HEK293T (cell line): ENCODE measurements at regions not wholly inside any gene's neighbourhood (a gene's known extent, or its start where the extent isn't known, plus 50 kb on each side); places are given as distances from the start of the nearest gene placed in this dataset.

Experiments
- CTCF ChIA-PET: fragments of 350-600 bp; formaldehyde crosslinking; extraction: SDS; loops from one replicate; lab custom pipeline; 2021; ENCODE audit warnings: antibody characterized with exemption, inconsistent platforms; lab: Yijun Ruan, JAX
- POLR2A ChIA-PET: fragments of 350-600 bp; formaldehyde crosslinking; extraction: SDS; loops from one replicate; lab custom pipeline; 2020; ENCODE audit warnings: antibody characterized with exemption, inconsistent platforms; lab: Yijun Ruan, JAX
- DNase-seq: peaks from one replicate; pipeline ENCODE4 v3.0.0; 2012; ENCODE audit warnings: mixed read lengths; ENCODE audit errors: extremely low spot score
- ARNT ChIP-seq: fragments of 450-650 bp; IDR thresholded peaks from 2 replicates; pipeline ENCODE4 v1.6.1; 2017; ENCODE audit warnings: mild to moderate bottlenecking
- BHLHE40 ChIP-seq: fragments of 450-650 bp; IDR thresholded peaks from 2 replicates; pipeline ENCODE4 v1.6.1; 2016; ENCODE audit warnings: mild to moderate bottlenecking, moderate library complexity, borderline replicate concordance
- CTBP1 ChIP-seq: fragments of 450-650 bp; IDR thresholded peaks from 2 replicates; pipeline ENCODE4 v1.6.1; 2016; ENCODE audit warnings: borderline replicate concordance
- ELF4 ChIP-seq: fragments of 450-650 bp; IDR thresholded peaks from 2 replicates; pipeline ENCODE4 v1.6.1; 2017; ENCODE audit warnings: antibody characterized with exemption
- FOXA1 ChIP-seq: fragments of 450-650 bp; IDR thresholded peaks from 2 replicates; pipeline ENCODE4 v1.6.1; 2016; ENCODE audit warnings: mild to moderate bottlenecking
- FOXK2 ChIP-seq: fragments of 450-650 bp; IDR thresholded peaks from 2 replicates; pipeline ENCODE4 v1.6.1; 2016; ENCODE audit warnings: mild to moderate bottlenecking
- FOXM1 ChIP-seq: fragments of 450-650 bp; IDR thresholded peaks from 2 replicates; pipeline ENCODE4 v1.6.1; 2017; ENCODE audit warnings: mild to moderate bottlenecking, borderline replicate concordance
- HDGF ChIP-seq: fragments of 450-650 bp; IDR thresholded peaks from 2 replicates; pipeline ENCODE4 v1.6.1; 2017; ENCODE audit warnings: antibody characterized with exemption, borderline replicate concordance
- L3MBTL2 ChIP-seq: fragments of 450-650 bp; conservative IDR thresholded peaks from 2 replicates; pipeline ENCODE4 v1.6.1; 2016; ENCODE audit warnings: mild to moderate bottlenecking
- LEF1 ChIP-seq: fragments of 450-650 bp; IDR thresholded peaks from 2 replicates; pipeline ENCODE4 v1.6.1; 2017; ENCODE audit warnings: mild to moderate bottlenecking, borderline replicate concordance
- NFRKB ChIP-seq: fragments of 450-650 bp; IDR thresholded peaks from 2 replicates; pipeline ENCODE4 v1.6.1; 2016; ENCODE audit warnings: mild to moderate bottlenecking, moderate library complexity
- SP1 ChIP-seq: fragments of 450-650 bp; IDR thresholded peaks from 2 replicates; pipeline ENCODE4 v1.6.1; 2017
- SUZ12 ChIP-seq: fragments of 450-650 bp; IDR thresholded peaks from 2 replicates; pipeline ENCODE4 v1.6.1; 2016; ENCODE audit warnings: mild to moderate bottlenecking
- TARDBP ChIP-seq: fragments of 450-650 bp; IDR thresholded peaks from 2 replicates; pipeline ENCODE4 v1.6.1; 2016
- ZNF384 ChIP-seq: fragments of 450-650 bp; IDR thresholded peaks from 2 replicates; pipeline ENCODE4 v1.6.1; 2016
- TF ChIP-seq, protein P1 (sequence below): fragments of 450-650 bp; IDR thresholded peaks from 2 replicates; pipeline ENCODE4 v1.6.1; 2016

DNA sequence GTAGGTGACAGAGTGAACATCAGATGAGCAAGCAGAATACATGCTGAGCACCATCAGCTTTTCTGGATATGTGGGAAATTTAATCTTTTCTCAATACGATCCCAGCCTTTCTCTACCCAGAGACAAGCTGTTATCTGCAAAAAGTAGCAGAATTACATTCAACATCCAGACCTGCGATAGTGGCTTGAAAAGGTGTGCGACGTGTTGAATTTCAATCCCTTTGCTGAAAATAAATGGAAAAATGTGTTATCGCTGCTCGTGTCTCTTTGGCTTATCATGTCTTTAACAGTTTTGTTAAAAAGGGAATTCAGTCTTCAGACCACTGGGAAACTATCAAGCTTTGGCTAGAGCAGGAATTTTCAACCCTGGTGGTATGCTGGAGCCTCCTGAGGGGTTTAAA, 98.8 kb upstream of the FAM20A start:
- no peak for DNase-seq
- POLR2A ChIA-PET: no interaction called here
- TF ChIP-seq HDGF (no peak), ZNF384 (no peak), BHLHE40 (no peak), CTBP1 (no peak), NFRKB (no peak), FOXA1 (no peak), SP1 (no peak), FOXM1 (no peak), L3MBTL2 (no peak), ELF4 (no peak), TARDBP (no peak), FOXK2 (no peak), ARNT (no peak)
- CTCF ChIA-PET: no interaction called here

DNA sequence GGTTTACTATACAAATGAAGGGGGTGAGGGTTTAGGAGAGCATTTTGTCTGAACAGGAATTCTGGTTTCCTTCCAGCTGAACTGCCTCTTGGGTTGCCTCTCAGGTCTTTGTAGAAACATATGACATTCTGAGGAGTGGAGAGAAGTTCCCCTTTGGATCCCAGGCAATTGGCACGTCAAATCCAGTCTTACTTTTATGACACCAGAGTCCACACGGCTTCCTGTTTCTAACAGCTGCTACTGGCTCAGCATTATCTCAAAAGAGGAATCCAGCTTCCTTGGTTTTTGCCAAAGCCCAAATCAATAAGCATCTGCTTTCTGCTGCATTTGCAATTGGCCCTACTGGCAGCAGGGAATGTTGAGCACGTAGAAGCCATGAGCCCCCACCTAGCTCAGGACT, 97.6 kb upstream of the FAM20A start:
- no peak for DNase-seq
- TF ChIP-seq HDGF (no peak), TARDBP (no peak), CTBP1 (no peak), ARNT (no peak), L3MBTL2 (no peak), LEF1 (no peak), FOXM1 (no peak), BHLHE40 (no peak), SUZ12 (no peak), FOXK2 (no peak), ZNF384 (no peak)
- CTCF ChIA-PET: no interaction called here

DNA sequence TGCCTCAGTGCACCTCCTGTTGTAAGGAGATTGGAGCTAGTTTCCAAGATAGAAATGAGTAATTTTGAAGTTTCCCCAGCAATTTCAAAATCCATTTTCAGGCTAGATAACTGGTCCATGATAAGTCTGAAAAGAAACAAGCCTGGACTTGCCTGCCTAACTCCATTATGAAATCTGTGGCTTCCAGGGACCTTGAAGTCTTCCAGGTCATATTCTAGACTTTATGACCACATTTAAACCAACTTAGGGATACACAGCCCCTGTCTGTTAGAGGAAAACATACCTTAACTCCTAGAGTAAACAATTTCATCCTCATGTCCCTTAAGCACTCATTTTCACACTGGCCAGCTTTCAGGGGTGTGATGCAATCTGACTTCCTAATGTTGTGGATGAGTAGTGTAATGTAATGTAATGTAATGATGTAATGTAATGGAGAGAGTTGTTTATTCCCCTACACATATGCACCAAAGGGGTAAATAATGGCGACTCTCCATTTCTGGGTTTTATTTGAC, 96.7 kb upstream of the FAM20A start:
- ChIA-PET CTCF (no interaction called here), POLR2A (no interaction called here)
- TF ChIP-seq TARDBP (no peak), LEF1 (no peak), HDGF (no peak), BHLHE40 (no peak), CTBP1 (no peak), L3MBTL2 (no peak), SP1 (no peak), FOXM1 (no peak), ELF4 (no peak)
- TF ChIP-seq, protein P1, sequence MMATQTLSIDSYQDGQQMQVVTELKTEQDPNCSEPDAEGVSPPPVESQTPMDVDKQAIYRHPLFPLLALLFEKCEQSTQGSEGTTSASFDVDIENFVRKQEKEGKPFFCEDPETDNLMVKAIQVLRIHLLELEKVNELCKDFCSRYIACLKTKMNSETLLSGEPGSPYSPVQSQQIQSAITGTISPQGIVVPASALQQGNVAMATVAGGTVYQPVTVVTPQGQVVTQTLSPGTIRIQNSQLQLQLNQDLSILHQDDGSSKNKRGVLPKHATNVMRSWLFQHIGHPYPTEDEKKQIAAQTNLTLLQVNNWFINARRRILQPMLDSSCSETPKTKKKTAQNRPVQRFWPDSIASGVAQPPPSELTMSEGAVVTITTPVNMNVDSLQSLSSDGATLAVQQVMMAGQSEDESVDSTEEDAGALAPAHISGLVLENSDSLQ: no peak
- DNase-seq: no peak

More for the DNA sequence above, 97.6 kb upstream of the FAM20A start:
- POLR2A ChIA-PET: no interaction called here

DNA sequence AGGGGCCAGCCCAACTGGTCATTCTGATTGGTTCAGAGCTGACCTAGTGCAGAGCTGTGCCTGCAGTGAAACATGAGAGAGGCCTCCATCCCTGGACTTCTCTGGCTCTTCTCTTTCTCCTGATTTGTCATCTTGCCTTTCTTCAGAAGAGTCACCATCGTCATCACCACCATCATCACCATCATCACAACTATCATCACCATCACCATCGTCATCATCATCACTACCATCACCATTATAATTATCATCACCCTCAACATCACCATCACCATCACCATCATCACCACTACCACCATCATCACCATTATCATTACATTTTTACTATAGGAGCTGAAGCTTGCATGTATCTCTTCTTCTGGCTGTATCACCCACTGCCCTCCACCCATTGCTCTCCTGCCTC, 94.5 kb upstream of the FAM20A start:
- TF ChIP-seq LEF1 (no peak), SP1 (no peak), SUZ12 (no peak), ELF4 (no peak), L3MBTL2 (no peak), FOXA1 (no peak), CTBP1 (no peak)
- TF ChIP-seq, protein P1: no peak
- CTCF ChIA-PET: no interaction called here
- no peak for DNase-seq
- POLR2A ChIA-PET: no interaction called here

DNA sequence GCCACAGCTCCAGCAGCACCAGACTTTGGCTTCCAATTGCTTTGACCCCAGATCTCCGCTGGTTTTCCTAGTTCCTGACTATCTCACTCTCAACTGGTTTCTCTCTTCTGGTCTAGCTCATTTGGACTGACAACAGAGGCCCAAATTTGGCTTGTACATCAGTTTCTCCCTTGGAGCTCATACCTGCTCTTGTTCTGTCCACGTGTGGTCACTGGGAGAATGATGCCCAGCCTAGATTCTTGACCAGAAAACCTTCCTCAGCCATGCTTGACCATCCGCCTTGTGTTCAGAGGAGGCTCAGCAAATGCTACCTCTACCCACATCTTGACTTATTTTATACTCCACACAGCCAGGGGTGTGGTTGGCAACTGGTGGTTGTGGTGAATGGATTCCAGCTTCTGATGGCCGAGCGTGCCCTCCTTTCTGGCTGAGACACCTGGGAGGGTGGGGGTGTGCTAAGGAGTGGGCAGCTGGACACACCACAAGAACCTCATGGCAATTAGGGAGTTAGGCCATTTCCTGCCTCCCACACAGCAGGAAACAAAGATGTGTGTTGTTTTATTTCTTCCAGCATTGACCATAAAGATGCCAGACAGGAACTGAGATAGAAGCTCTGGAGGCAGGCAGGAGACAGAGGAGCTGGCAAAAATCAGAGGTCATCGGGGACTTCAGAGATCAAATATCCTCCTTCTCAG, 93.8 kb upstream of the FAM20A start:
- no peak for DNase-seq
- ChIA-PET POLR2A (no interaction called here), CTCF (no interaction called here)
- no peak for TF ChIP-seq L3MBTL2
- TF ChIP-seq SUZ12: no peak
- no peak for TF ChIP-seq CTBP1
- TF ChIP-seq FOXM1: no peak
- TF ChIP-seq ARNT: no peak
- TF ChIP-seq SP1: no peak
- TF ChIP-seq HDGF: no peak
- TF ChIP-seq FOXA1: no peak
- TF ChIP-seq FOXK2: no peak
- TF ChIP-seq ZNF384: no peak
- TF ChIP-seq BHLHE40: no peak
- TF ChIP-seq ELF4: no peak
- TF ChIP-seq NFRKB: no peak
- TF ChIP-seq, protein P1: no peak
- no peak for TF ChIP-seq TARDBP
- TF ChIP-seq LEF1: no peak

DNA sequence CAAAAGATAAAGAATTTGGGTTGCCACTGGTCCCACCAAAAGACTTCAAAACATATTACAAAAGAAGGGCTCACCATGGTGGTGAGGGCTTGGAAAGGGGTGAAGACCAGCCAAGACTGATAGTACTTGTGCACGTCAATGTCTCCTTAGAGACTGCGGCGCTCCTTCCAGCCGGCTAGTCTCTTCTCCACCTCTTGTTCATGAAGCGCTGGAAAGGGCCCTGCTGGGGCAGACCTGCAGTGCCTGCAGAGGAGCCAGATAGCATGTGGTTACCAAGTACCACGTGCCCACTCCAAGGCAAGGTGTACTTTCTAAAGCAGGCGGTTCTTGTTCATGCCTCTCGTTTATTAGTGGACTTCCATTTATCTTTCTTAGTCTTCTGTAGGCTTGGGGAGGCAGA, 92.7 kb upstream of the FAM20A start:
- POLR2A ChIA-PET: no interaction called here
- CTCF ChIA-PET: no interaction called here
- no peak for DNase-seq
- TF ChIP-seq SP1: no peak
- TF ChIP-seq FOXA1: no peak
- TF ChIP-seq ELF4: no peak
- TF ChIP-seq NFRKB: no peak
- no peak for TF ChIP-seq LEF1
- no peak for TF ChIP-seq BHLHE40
- no peak for TF ChIP-seq FOXK2
- no peak for TF ChIP-seq HDGF
- TF ChIP-seq TARDBP: no peak
- no peak for TF ChIP-seq SUZ12
- TF ChIP-seq ZNF384: no peak
- TF ChIP-seq, protein P1: no peak
- no peak for TF ChIP-seq CTBP1
- no peak for TF ChIP-seq ARNT
- no peak for TF ChIP-seq FOXM1
- no peak for TF ChIP-seq L3MBTL2
